GM10248 (cell line): ENCODE measurements at regions not wholly inside any gene's neighbourhood (a gene's known extent, or its start where the extent isn't known, plus 50 kb on each side); places are given as distances from the start of the nearest gene placed in this dataset.

Experiments
- CTCF ChIA-PET: fragments of 300-600 bp; sonication (Branson Sonifier 250); formaldehyde crosslinking; extraction: SDS; loops from one replicate; lab custom pipeline; 2021; ENCODE audit warnings: antibody characterized with exemption; lab: Yijun Ruan, JAX
- POLR2A ChIA-PET: fragments of 350-650 bp; sonication (Branson Sonifier 250); formaldehyde crosslinking; extraction: SDS; loops from one replicate; lab custom pipeline; 2020; ENCODE audit warnings: antibody characterized with exemption; lab: Yijun Ruan, JAX
- DNase-seq: peaks from one replicate; pipeline ENCODE4 v3.0.0; 2012; ENCODE audit errors: extremely low spot score
- CTCF ChIP-seq: IDR thresholded peaks from 2 replicates; pipeline ENCODE4 v1.5.1; 2012; ENCODE audit warnings: mild to moderate bottlenecking, low read depth; ENCODE audit errors: extremely low read depth, missing control alignments, control extremely low read depth

GRCh38 chr19:31113293-31113692 is 235.9 kb downstream of the TSHZ3 start:
- no peak for DNase-seq
- ChIA-PET POLR2A (no interaction called here), CTCF (no interaction called here)
- TF ChIP-seq CTCF = no peak

GRCh38 chr19:31112158-31112557 is 237.1 kb downstream of the TSHZ3 start:
- no peak for TF ChIP-seq CTCF
- CTCF ChIA-PET = no interaction called here
- DNase-seq = no peak
- POLR2A ChIA-PET = no interaction called here

DNA sequence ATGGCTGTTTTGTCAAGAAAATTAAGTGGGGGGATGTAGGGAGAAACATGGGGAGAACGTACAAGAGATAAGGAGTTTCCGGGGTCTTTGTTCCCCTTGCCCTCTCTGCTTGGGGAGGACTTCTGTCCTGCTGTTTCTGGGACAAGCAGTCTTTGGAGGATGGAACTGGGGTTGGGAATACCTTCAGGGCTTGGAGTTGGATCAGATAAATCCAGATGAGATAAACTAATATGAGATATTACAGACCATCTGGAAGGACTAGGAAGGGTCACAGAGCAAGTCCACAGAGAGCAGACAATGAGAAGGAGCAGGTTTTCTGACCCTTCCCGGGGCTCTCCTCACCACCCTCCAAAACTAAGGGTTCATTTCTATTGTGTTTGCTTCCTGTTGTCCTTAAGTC is 237.5 kb downstream of the TSHZ3 start:
- no peak for TF ChIP-seq CTCF
- ChIA-PET POLR2A (no interaction called here), CTCF (no interaction called here)
- DNase-seq = no peak

- CTCF ChIA-PET = interaction anchor here (1.1 kb wide), 1 partner anchor 10 kb away, joined by 3 read pairs; no protein-coding TSS in a partner anchor
- POLR2A ChIA-PET = no interaction called here
- TF ChIP-seq CTCF = no peak
- DNase-seq = no peak
These were observed 238.9 kb downstream of the TSHZ3 start for GRCh38 chr19:31110336-31110735.

DNA sequence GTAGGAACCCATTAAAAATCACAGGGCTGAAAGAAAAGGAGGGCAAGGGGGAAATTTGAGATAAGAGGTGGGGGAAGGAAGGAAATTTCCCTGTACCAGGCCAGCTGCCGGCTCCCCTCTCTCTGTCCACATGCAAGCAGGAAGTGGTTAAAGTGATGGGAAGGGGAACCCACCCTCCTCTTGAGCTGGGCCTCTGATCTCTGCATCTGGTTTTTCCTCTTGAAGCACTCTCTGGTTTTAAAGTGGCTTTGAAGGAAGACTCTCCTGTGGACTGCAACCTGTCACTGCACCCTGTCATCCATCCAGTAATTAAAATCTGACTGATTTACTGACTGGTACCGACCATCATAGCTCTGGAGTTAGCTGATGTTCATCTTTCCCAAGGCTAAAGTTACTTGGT is 239.6 kb downstream of the TSHZ3 start:
- no peak for TF ChIP-seq CTCF
- DNase-seq = no peak
- CTCF ChIA-PET = interaction anchor here (1.1 kb wide), 1 partner anchor 11 kb away, joined by 3 read pairs; no protein-coding TSS in a partner anchor
- POLR2A ChIA-PET = no interaction called here

GRCh38 chr19:31107096-31107495 is 242.1 kb downstream of the TSHZ3 start:
- ChIA-PET CTCF (no interaction called here), POLR2A (no interaction called here)
- DNase-seq = no peak
- TF ChIP-seq CTCF = no peak

DNA sequence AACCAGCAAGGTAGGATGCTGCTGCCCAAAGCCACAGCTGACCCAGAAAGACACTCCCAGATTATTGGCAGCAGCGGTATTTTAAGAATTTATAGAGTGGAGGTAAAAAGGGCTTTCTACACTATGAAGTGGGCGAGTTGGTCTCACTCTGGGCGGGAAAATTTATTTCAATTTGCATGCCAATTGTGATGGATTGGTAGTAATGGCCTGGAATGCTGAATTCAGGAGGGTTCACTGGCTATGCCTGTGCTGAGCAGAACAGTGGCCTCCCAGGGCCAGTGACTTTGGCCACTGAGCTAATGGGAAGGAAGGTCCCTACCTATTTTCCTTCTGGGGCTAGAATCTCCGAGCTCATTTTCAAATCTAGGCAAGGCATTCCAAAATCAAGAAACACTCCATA is 243.5 kb downstream of the TSHZ3 start:
- ChIA-PET CTCF (no interaction called here), POLR2A (no interaction called here)
- no peak for TF ChIP-seq CTCF
- no peak for DNase-seq
